IMR-90 (cell line): ENCODE measurements at regions not wholly inside any gene's neighbourhood (a gene's known extent, or its start where the extent isn't known, plus 50 kb on each side); places are given as distances from the start of the nearest gene placed in this dataset.
"Not testable (repeated sequence)": the region's sequence is repeated elsewhere in the genome, so short reads cannot be mapped to it uniquely, and the experiment has no call there.

Experiments
- ATAC-seq: fragments of 200-7000 bp; cut with Tn5 transposase; 2 replicates; pipeline ENCODE4 v1.9.1; 2020; ENCODE audit warnings: low read depth, mild to moderate bottlenecking, moderate library complexity
- BruUV-seq: library from RNA; stranded (reverse); fragments of 400-500 nt; replicated peaks from 2 replicates; lab custom pipeline; 2021; lab: Mats Ljungman, UMichigan
- CTCF ChIA-PET: fragments of 300-600 bp; formaldehyde crosslinking; extraction: SDS; loops from one replicate; lab custom pipeline; 2021; ENCODE audit warnings: antibody characterized with exemption; lab: Yijun Ruan, JAX
- POLR2A ChIA-PET: fragments of 300-600 bp; sonication (Branson Sonifier 250); formaldehyde crosslinking; loops from one replicate; lab custom pipeline; 2022; ENCODE audit warnings: antibody characterized with exemption; ENCODE audit not compliant: unreplicated experiment; lab: Charles Lee
- DNase-seq: peaks from one replicate; pipeline ENCODE4 v3.0.0; 2013
- H2AFZ ChIP-seq: replicated peaks from 2 replicates; pipeline ENCODE3; 2013; ENCODE audit warnings: low read length, mild to moderate bottlenecking; ENCODE audit not compliant: poor library complexity
- H2AK5ac ChIP-seq: 2 replicates; pipeline ENCODE4 v1.6.1; 2013; ENCODE audit warnings: low read depth, low read length, inconsistent platforms
- H2AK9ac ChIP-seq: replicated peaks from 2 replicates; pipeline ENCODE3; 2013; ENCODE audit warnings: mild to moderate bottlenecking, low read depth, low read length, moderate library complexity; ENCODE audit not compliant: poor library complexity
- H2BK120ac ChIP-seq: 2 replicates; pipeline ENCODE4 v1.6.1; 2013; ENCODE audit warnings: low read depth, low read length, inconsistent platforms
- H2BK15ac ChIP-seq: 3 replicates; pipeline ENCODE4 v1.6.1; 2013; ENCODE audit warnings: low read depth, low read length, inconsistent platforms
- H2BK20ac ChIP-seq: 2 replicates; pipeline ENCODE4 v1.6.1; 2013; ENCODE audit warnings: low read depth, mild to moderate bottlenecking, inconsistent platforms, low read length, moderate library complexity
- H2BK5ac ChIP-seq: 2 replicates; pipeline ENCODE4 v1.6.1; 2013; ENCODE audit warnings: mild to moderate bottlenecking, low read depth, low read length, inconsistent platforms; ENCODE audit not compliant: poor library complexity, severe bottlenecking
- H3K14ac ChIP-seq: replicated peaks from 2 replicates; pipeline ENCODE4 v1.6.1; 2013; ENCODE audit warnings: low read depth, low read length, inconsistent platforms
- H3K18ac ChIP-seq: 2 replicates; pipeline ENCODE4 v1.6.1; 2013; ENCODE audit warnings: low read depth, low read length, control low read depth
- H3K23ac ChIP-seq: 2 replicates; pipeline ENCODE4 v1.6.1; 2013; ENCODE audit warnings: low read depth, low read length, inconsistent platforms
- H3K27ac ChIP-seq: 2 replicates; pipeline ENCODE4 v1.5.1; 2013; ENCODE audit warnings: mild to moderate bottlenecking, control low read depth, low read length; ENCODE audit not compliant: insufficient read depth
- H3K27me3 ChIP-seq: 2 replicates; pipeline ENCODE4 v1.6.1; 2013; ENCODE audit warnings: low read length; ENCODE audit not compliant: control insufficient read depth, insufficient read depth
- H3K36me3 ChIP-seq: 2 replicates; pipeline ENCODE4 v1.6.1; 2013; ENCODE audit warnings: low read length, mixed read lengths; ENCODE audit not compliant: control insufficient read depth, insufficient read depth
- H3K4ac ChIP-seq: 2 replicates; pipeline ENCODE4 v1.6.1; 2013; ENCODE audit warnings: low read depth, low read length, inconsistent platforms
- H3K4me1 ChIP-seq: 2 replicates; pipeline ENCODE4 v1.6.1; 2013; ENCODE audit warnings: low read length, mixed read lengths; ENCODE audit not compliant: control insufficient read depth, insufficient read depth
- H3K4me2 ChIP-seq: 2 replicates; pipeline ENCODE4 v1.6.1; 2013; ENCODE audit warnings: low read depth, mild to moderate bottlenecking, control low read depth, low read length, moderate library complexity
- H3K4me3 ChIP-seq: 2 replicates; pipeline ENCODE4 v1.5.1; 2013; ENCODE audit warnings: low read depth, mild to moderate bottlenecking, control low read depth, low read length, moderate library complexity; ENCODE audit not compliant: insufficient read depth
- H3K56ac ChIP-seq: 2 replicates; pipeline ENCODE4 v1.6.1; 2013; ENCODE audit warnings: low read length, inconsistent platforms; ENCODE audit not compliant: insufficient read depth; ENCODE audit errors: extremely low read depth
- H3K79me1 ChIP-seq, 2 experiments: 2 replicates each; pipeline ENCODE4 v1.6.1; 2013; ENCODE audit warnings: low read length in 2 of 2, inconsistent platforms in 1 of 2, low read depth in 1 of 2
- H3K9ac ChIP-seq: 2 replicates; pipeline ENCODE4 v1.6.1; 2013; ENCODE audit warnings: low read depth, low read length, control low read depth
- H3K9me1 ChIP-seq: 2 replicates; pipeline ENCODE4 v1.6.1; 2013; ENCODE audit warnings: low read length, inconsistent platforms; ENCODE audit not compliant: insufficient read depth
- H3K9me3 ChIP-seq: 2 replicates; pipeline ENCODE4 v1.6.1; 2013; ENCODE audit warnings: low read length; ENCODE audit not compliant: control insufficient read depth, insufficient read depth
- H4K20me1 ChIP-seq: 2 replicates; pipeline ENCODE4 v1.6.1; 2013; ENCODE audit warnings: low read length, inconsistent platforms; ENCODE audit not compliant: insufficient read depth
- H4K5ac ChIP-seq: 2 replicates; pipeline ENCODE4 v1.6.1; 2013; ENCODE audit warnings: mild to moderate bottlenecking, low read depth, low read length, control low read depth
- H4K8ac ChIP-seq, 2 experiments: 2 replicates each; pipeline ENCODE4 v1.6.1; 2013; ENCODE audit warnings: low read depth in 2 of 2, low read length in 2 of 2, control low read depth in 1 of 2, inconsistent platforms in 1 of 2
- H4K91ac ChIP-seq: 2 replicates; pipeline ENCODE4 v1.6.1; 2013; ENCODE audit warnings: low read depth, low read length, inconsistent platforms; ENCODE audit not compliant: insufficient read depth
- WGBS, 2 experiments: methylation state at CpG; one replicate each; pipeline versions ENCODE4 v1.1.5 to v1.1.7; 2013; ENCODE audit warnings: missing lambda C conversion rate in 2 of 2; ENCODE audit not compliant: insufficient read length in 1 of 2; ENCODE audit errors: extremely low coverage in 2 of 2; 5-methylcytosine and 5-hydroxymethylcytosine counted together
- dilution Hi-C: fragments of 300-500 bp; cut with HindIII; formaldehyde crosslinking; loops from one replicate; pipeline ENCODE4 v1.14.3; 2018; ENCODE audit warnings: low sequenced_read_pairs; ENCODE audit not compliant: unreplicated experiment
- in situ Hi-C: fragments of 300-500 bp; cut with MboI; formaldehyde crosslinking; loops from 3 replicates; pipeline ENCODE4 v1.14.3; 2019; ENCODE audit warnings: low sequenced_read_pairs, inconsistent platforms, mixed read lengths
- intact Hi-C: fragments of 100-400 bp; cut with micrococcal nuclease; formaldehyde crosslinking; loops from 2 replicates; pipeline ENCODE4 v1.10.0; 2022

GRCh38 chr16:17911578-17911977 lies 425.0 kb downstream of the NPIPA8 start:
- H2BK20ac ChIP-seq, H3K27ac ChIP-seq, in situ Hi-C loops, ATAC-seq, H2BK120ac ChIP-seq, CTCF ChIA-PET, H3K4me2 ChIP-seq, H3K18ac ChIP-seq, H3K9me1 ChIP-seq, H2AK5ac ChIP-seq, H4K8ac ChIP-seq, H2BK15ac ChIP-seq, H4K20me1 ChIP-seq, dilution Hi-C loops, H3K9me3 ChIP-seq, H2BK5ac ChIP-seq, H3K9ac ChIP-seq, H4K5ac ChIP-seq, H2AFZ ChIP-seq, intact Hi-C loops, H3K56ac ChIP-seq, H3K27me3 ChIP-seq, H4K91ac ChIP-seq, H2AK9ac ChIP-seq, H3K4me1 ChIP-seq, H3K36me3 ChIP-seq, DNase-seq, H3K4ac ChIP-seq, H3K4me3 ChIP-seq, H3K14ac ChIP-seq, H3K79me1 ChIP-seq, POLR2A ChIA-PET, H3K23ac ChIP-seq, BruUV-seq: not testable (repeated sequence)
- WGBS, 2 experiments = no CpG with 5 or more reads among the region's 1 CpG

GRCh38 chr16:17906626-17907025 lies 429.9 kb downstream of the NPIPA8 start:
- H2AFZ ChIP-seq, H3K9me3 ChIP-seq, H2BK15ac ChIP-seq, H3K18ac ChIP-seq, H4K5ac ChIP-seq, H3K36me3 ChIP-seq, BruUV-seq, dilution Hi-C loops, H3K4me2 ChIP-seq, ATAC-seq, H3K4me3 ChIP-seq, H3K27ac ChIP-seq, H3K4ac ChIP-seq, CTCF ChIA-PET, H3K27me3 ChIP-seq, H3K14ac ChIP-seq, POLR2A ChIA-PET, H2BK5ac ChIP-seq, H3K4me1 ChIP-seq, H3K9me1 ChIP-seq, H3K79me1 ChIP-seq, H3K9ac ChIP-seq, intact Hi-C loops, in situ Hi-C loops, H2BK20ac ChIP-seq, H2AK5ac ChIP-seq, H4K91ac ChIP-seq, H2BK120ac ChIP-seq, H3K23ac ChIP-seq, H4K8ac ChIP-seq, DNase-seq, H3K56ac ChIP-seq, H4K20me1 ChIP-seq, H2AK9ac ChIP-seq: not testable (repeated sequence)
- 67% methylated on average over 3 of the region's 10 CpGs; no CpG with 5 or more reads in 1 of the 2 experiments for WGBS, 2 experiments
